Rectal smooth muscle tissue (tissue), 1 donor: ENCODE measurements at regions not wholly inside any gene's neighbourhood (a gene's known extent, or its start where the extent isn't known, plus 50 kb on each side); places are given as distances from the start of the nearest gene placed in this dataset.

ENCODE experiments used
- H3K27ac ChIP-seq: one replicate; pipeline ENCODE4 v1.7.0; 2013; ENCODE audit warnings: low read depth, low read length, inconsistent platforms
- H3K27me3 ChIP-seq: one replicate; pipeline ENCODE4 v1.7.0; 2013; ENCODE audit warnings: low read length; ENCODE audit not compliant: control insufficient read depth, insufficient read depth
- H3K36me3 ChIP-seq: one replicate; pipeline ENCODE4 v1.7.0; 2013; ENCODE audit warnings: low read length; ENCODE audit not compliant: control insufficient read depth, insufficient read depth
- H3K4me1 ChIP-seq: one replicate; pipeline ENCODE4 v1.7.0; 2013; ENCODE audit warnings: low read length; ENCODE audit not compliant: control insufficient read depth, insufficient read depth
- H3K4me3 ChIP-seq: one replicate; pipeline ENCODE4 v1.7.0; 2013; ENCODE audit warnings: low read length
- H3K9ac ChIP-seq: one replicate; pipeline ENCODE4 v1.7.0; 2013; ENCODE audit warnings: low read length

DNA sequence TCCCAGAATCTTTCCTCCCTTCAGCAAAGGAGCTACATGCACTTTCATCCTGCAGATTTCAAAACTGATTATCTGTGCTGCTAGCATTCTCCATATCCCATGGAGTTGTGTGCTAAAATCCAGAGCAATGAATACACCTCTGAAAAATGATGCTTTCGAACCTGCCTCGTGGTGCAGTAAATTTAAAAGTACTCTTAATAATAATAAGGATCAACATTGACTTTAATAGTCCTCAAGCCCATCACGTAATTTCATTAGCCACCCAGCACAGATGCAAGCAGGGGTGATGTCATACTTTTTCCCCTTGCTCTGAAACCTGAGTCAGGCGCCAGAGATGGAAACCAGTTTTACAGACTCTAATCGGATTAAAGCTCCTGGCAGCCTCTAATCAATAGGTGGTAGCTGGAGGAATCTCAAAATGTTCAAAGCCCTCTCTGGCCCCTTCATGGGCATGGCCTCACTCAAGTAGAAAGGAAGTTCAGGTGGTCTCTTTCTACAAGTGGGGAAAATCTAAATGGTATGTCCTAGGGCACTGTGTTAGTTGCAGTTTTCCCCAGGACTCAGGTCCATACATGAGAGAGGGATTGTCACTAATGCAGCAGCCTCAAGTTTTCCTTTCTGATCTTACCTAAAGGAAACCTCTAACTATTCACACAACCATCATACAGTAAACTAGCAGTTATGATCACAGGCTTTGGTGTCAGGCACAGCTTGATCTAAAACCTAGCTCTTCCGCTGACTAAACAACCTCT, 221.6 kb upstream of the SLC30A5 start:
- Histone ChIP-seq H3K4me1 (no peaks in the 10 kb centered on the region), H3K36me3 (no peaks in the 10 kb centered on the region), H3K27me3 (no peaks in the 10 kb centered on the region), H3K4me3 (no peak overlapping the region), H3K9ac (no peak overlapping the region), H3K27ac (no peak overlapping the region)

GRCh38 chr5:68873198-68873597, 220.6 kb upstream of the SLC30A5 start:
- H3K27me3 ChIP-seq: no peaks in the 10 kb centered on the region
- no peaks in the 10 kb centered on the region for H3K4me1 ChIP-seq
- H3K36me3 ChIP-seq: no peaks in the 10 kb centered on the region
- no peak overlapping the region for H3K27ac ChIP-seq
- H3K9ac ChIP-seq: no peak overlapping the region
- no peak overlapping the region for H3K4me3 ChIP-seq

DNA sequence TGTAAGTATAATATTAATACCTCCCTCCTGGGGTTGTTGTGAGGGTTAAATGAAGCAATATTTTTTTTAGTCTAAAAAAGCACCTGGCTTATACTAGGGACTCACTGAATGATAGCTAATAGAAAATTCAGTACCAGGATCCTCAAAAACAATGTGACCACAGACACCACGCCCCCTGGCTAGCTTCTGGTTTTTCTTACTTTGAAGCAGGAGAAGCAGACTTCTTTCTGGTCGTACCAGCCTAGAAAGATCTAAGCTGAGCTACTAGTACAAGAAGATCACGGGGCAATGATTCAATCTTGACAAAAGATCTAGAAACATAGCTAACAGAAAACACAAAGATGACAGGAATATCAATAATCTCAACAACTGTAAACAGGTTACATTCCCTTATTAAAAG, 218.5 kb upstream of the SLC30A5 start:
- H3K36me3 ChIP-seq: no peaks in the 10 kb centered on the region
- no peak overlapping the region for H3K9ac ChIP-seq
- H3K4me1 ChIP-seq: no peaks in the 10 kb centered on the region
- H3K27me3 ChIP-seq: no peaks in the 10 kb centered on the region
- no peak overlapping the region for H3K27ac ChIP-seq
- no peak overlapping the region for H3K4me3 ChIP-seq

- no peak overlapping the region for H3K27ac ChIP-seq
- H3K27me3 ChIP-seq: no peaks in the 10 kb centered on the region
- no peaks in the 10 kb centered on the region for H3K4me1 ChIP-seq
- no peak overlapping the region for H3K9ac ChIP-seq
- no peaks in the 10 kb centered on the region for H3K36me3 ChIP-seq
- H3K4me3 ChIP-seq: no peak overlapping the region
These were observed 210.4 kb upstream of the SLC30A5 start for GRCh38 chr5:68883436-68883835.

DNA sequence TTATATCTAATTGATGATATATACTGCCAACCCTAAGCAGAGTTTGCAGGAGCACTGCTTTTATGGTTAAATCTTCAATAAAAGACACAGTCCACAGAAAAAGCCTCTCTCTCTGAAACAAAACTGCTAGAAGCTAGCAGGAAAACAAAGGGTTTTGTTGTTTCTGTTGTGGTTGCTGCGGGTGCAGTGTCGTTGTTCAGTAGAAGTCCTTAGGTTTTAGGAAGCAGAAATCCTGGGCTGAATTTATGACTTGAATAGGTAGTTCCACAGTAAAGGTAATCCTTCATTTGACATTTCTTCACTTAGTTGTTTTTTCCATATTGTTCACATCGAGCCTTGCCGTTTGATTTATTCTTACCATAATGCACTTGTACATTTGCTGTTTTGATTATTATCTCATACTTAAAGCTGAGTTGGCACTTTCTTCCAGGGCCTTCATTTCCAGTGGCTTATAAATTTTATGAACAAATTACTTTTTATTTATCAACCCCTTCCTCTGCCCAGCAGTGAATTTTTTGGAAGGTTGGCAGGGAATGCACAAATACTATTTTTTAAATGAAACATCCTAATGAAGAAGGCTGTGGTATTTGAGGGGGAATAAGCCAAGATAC, 209.6 kb upstream of the SLC30A5 start:
- no peaks in the 10 kb centered on the region for H3K27me3 ChIP-seq
- no peaks in the 10 kb centered on the region for H3K36me3 ChIP-seq
- no peak overlapping the region for H3K27ac ChIP-seq
- H3K4me3 ChIP-seq: no peak overlapping the region
- H3K9ac ChIP-seq: no peak overlapping the region
- H3K4me1 ChIP-seq: no peaks in the 10 kb centered on the region

DNA sequence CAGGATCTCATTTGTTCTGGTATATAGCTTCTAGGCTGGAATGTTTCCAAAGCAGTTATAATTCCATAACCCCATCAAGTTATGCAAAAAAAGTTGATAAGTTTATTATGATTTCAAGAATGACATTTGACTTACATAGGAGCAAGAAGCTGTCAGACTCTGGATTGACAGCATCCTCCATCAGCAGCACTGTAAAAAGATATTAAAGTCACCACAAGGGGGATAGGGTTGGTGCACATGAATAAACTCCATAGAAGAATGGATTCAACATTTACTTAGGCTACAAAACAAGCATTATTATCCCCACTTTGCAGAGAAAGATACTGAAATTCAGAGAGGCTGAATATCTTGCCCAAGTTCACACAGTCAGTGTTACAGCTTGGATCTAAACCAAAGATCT, 208.9 kb upstream of the SLC30A5 start:
- H3K9ac ChIP-seq: no peak overlapping the region
- H3K27ac ChIP-seq: no peak overlapping the region
- H3K4me1 ChIP-seq: no peaks in the 10 kb centered on the region
- no peaks in the 10 kb centered on the region for H3K27me3 ChIP-seq
- H3K4me3 ChIP-seq: no peak overlapping the region
- no peaks in the 10 kb centered on the region for H3K36me3 ChIP-seq

GRCh38 chr5:68886814-68887213, 207.0 kb upstream of the SLC30A5 start:
- H3K36me3 ChIP-seq: no peaks in the 10 kb centered on the region
- H3K9ac ChIP-seq: no peak overlapping the region
- no peak overlapping the region for H3K27ac ChIP-seq
- no peaks in the 10 kb centered on the region for H3K4me1 ChIP-seq
- no peak overlapping the region for H3K4me3 ChIP-seq
- H3K27me3 ChIP-seq: no peaks in the 10 kb centered on the region

GRCh38 chr5:68891718-68892117, 202.1 kb upstream of the SLC30A5 start:
- H3K27ac ChIP-seq: no peak overlapping the region
- no peaks in the 10 kb centered on the region for H3K36me3 ChIP-seq
- H3K9ac ChIP-seq: no peak overlapping the region

GRCh38 chr5:68894673-68895072, 199.1 kb upstream of the SLC30A5 start:
- no peak overlapping the region for H3K9ac ChIP-seq
- no peak overlapping the region for H3K27ac ChIP-seq
- H3K27me3 ChIP-seq: no peaks in the 10 kb centered on the region
- no peaks in the 10 kb centered on the region for H3K36me3 ChIP-seq
- no peak overlapping the region for H3K4me3 ChIP-seq
- no peaks in the 10 kb centered on the region for H3K4me1 ChIP-seq

More at GRCh38 chr5:68891718-68892117, 202.1 kb upstream of the SLC30A5 start:
- no peaks in the 10 kb centered on the region for H3K4me1 ChIP-seq
- no peaks in the 10 kb centered on the region for H3K27me3 ChIP-seq
- no peak overlapping the region for H3K4me3 ChIP-seq

DNA sequence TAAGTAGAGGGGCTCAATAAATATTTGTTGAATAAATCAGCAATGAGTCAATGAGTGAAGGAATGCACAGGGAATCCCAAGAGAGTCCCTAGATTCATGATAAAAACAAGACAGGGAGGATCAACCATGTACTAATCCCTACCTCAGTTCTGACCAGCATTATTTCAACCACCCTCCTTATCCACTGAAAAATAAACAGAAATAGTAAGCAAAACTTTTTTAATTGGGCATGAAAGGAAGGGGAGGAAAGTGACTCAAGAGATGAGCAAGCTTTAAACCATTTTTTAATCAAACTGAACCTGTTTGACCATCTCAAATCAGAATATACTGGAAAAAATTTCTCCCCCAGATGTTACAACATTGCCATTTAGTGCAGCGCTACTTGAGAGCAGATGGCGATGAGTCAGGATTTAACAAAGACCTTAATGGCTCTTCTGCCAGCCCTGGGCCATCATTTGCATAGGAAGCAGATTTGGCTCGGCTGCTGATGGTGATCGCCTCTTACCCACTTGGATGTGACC, 194.8 kb upstream of the SLC30A5 start:
- no peaks in the 10 kb centered on the region for H3K4me1 ChIP-seq
- no peak overlapping the region for H3K27ac ChIP-seq
- no peaks in the 10 kb centered on the region for H3K27me3 ChIP-seq
- no peaks in the 10 kb centered on the region for H3K36me3 ChIP-seq
- no peak overlapping the region for H3K4me3 ChIP-seq
- no peak overlapping the region for H3K9ac ChIP-seq

DNA sequence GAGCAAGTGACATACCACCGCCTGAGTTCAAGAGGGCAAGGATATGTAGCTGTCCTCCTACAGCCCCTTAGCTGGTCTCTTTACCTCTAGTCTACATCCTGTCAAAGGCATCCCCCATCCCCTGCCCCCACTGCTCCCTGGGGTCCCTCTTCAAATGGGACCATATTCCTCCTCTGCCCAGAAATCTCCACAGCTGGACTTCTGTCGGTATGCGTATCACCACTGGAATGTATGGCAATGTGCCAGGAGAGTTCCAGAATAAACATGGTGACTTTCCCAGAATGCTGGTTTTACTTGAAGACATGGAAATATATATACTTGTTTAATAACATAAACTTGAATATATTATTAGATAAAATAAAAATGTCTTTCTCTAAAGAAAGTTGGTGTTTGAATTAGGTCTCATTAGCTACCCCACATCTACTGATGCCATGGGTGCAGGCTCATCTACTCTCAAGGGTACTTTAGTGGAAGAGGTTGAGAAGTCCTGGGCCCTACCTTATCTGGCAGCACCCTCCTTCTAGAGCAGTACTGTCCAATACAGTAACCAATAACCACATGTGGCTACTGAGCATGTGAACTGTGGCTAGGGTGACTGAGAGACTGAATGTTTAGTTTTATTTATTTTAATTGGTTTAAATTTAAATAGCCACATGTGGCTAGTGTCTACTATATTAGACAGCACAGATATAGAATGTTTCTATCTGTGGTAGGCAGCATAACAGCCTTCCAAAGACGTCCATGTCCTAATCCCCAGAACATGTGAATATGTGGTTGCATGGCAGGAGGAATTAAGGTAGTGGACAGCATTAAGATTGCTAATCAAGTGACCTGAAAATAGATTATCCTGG, 181.7 kb upstream of the SLC30A5 start:
- Histone ChIP-seq H3K4me3 (no peak overlapping the region), H3K27ac (no peak overlapping the region), H3K36me3 (no peaks in the 10 kb centered on the region), H3K4me1 (no peaks in the 10 kb centered on the region), H3K9ac (no peak overlapping the region), H3K27me3 (no peaks in the 10 kb centered on the region)

DNA sequence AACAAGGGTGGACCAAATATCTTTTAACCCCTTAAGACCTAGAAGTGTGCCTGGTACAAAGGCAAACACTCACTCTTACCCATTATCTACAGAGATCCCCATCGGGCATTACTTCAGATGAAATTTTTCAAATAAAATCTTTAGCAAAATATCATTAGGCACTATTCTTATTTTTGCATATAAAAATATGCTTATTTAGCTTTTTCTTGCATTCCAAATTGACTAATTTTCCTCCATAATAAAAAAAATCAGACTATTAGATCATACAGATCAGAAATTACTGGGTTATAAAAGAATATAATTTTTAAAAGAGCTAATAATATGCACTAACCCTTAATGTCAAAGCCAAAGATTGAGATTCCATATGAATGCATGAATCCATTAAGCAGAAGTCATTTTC, 178.7 kb upstream of the SLC30A5 start:
- H3K27ac ChIP-seq: no peak overlapping the region
- H3K36me3 ChIP-seq: no peaks in the 10 kb centered on the region
- H3K4me3 ChIP-seq: no peak overlapping the region
- no peaks in the 10 kb centered on the region for H3K4me1 ChIP-seq
- H3K9ac ChIP-seq: no peak overlapping the region
- H3K27me3 ChIP-seq: no peaks in the 10 kb centered on the region
